ENCODE measurements at regions not wholly inside any gene's neighbourhood (a gene's known extent, or its start where the extent isn't known, plus 50 kb on each side); places are given as distances from the start of the nearest gene placed in this dataset.

GRCh38 chr7:17601921-17602320, 303.5 kb downstream of the AHR start:
- peak; percentile 43 for DNase-seq
- Histone ChIP-seq H2AFZ (ENCODE audit: low read length) (no peak overlapping the region), H3F3A (ENCODE audit: low read length, unreplicated experiment) (peaks cover 7% of the 10 kb centered on the region), H3K4me3 (ENCODE audit: low read length) (no peak overlapping the region), H3K9me2 (replicated peaks; ENCODE audit: low read length) (no peaks in the 10 kb centered on the region), H3K4me1 (ENCODE audit: insufficient read depth, low read length) (peaks cover 42% of the 10 kb centered on the region), H3K79me2 (ENCODE audit: low read length) (no peaks in the 10 kb centered on the region), H4K20me1 (ENCODE audit: low read length) (no peaks in the 10 kb centered on the region), H3K9me3 (ENCODE audit: low read length) (no peaks in the 10 kb centered on the region), H3K4me2 (ENCODE audit: low read length) (no peak overlapping the region), H3K27me3 (ENCODE audit: low read length) (no peaks in the 10 kb centered on the region), H3K9ac (ENCODE audit: low read length) (no peak overlapping the region), H3K36me3 (ENCODE audit: low read depth, low read length) (no peaks in the 10 kb centered on the region), H3K27ac (ENCODE audit: low read length) (no peak overlapping the region)
- TF ChIP-seq CTCF (conservative IDR thresholded peaks at IDR 0.05; ENCODE audit: low read depth, low read length) (no peak), EZH2phosphoT487 (IDR thresholded peaks at IDR 0.05; ENCODE audit: borderline replicate concordance, low read length) (no peak), EZH2 (IDR thresholded peaks at IDR 0.05; ENCODE audit: low read length, unreplicated experiment) (no peak)
- intact Hi-C loops (cut with micrococcal nuclease) = loop anchor here (2.0 kb wide), 2 partner anchors 23 to 45 kb away; no protein-coding TSS in a partner anchor
- ATAC-seq = no peak
- ChIA-PET CTCF (no interaction called here), POLR2A (ENCODE audit: unreplicated experiment) (no interaction called here)
- BruUV-seq (replicated peaks) = no TSS peak

- TF ChIP-seq EZH2phosphoT487 (IDR thresholded peaks at IDR 0.05; ENCODE audit: borderline replicate concordance, low read length) = no peak
- TF ChIP-seq EZH2 (IDR thresholded peaks at IDR 0.05; ENCODE audit: low read length, unreplicated experiment) = no peak
- no peak for TF ChIP-seq CTCF (conservative IDR thresholded peaks at IDR 0.05; ENCODE audit: low read depth, low read length)
- Histone ChIP-seq H3K4me2 (ENCODE audit: low read length) (no peak overlapping the region), H2AFZ (ENCODE audit: low read length) (no peak overlapping the region), H3F3A (ENCODE audit: low read length, unreplicated experiment) (no peaks in the 10 kb centered on the region), H3K9me3 (ENCODE audit: low read length) (no peaks in the 10 kb centered on the region), H3K27ac (ENCODE audit: low read length) (no peak overlapping the region), H3K36me3 (ENCODE audit: low read depth, low read length) (no peaks in the 10 kb centered on the region), H3K79me2 (ENCODE audit: low read length) (no peaks in the 10 kb centered on the region), H3K9ac (ENCODE audit: low read length) (no peak overlapping the region), H3K27me3 (ENCODE audit: low read length) (no peaks in the 10 kb centered on the region), H3K4me3 (ENCODE audit: low read length) (no peak overlapping the region), H3K4me1 (ENCODE audit: insufficient read depth, low read length) (peaks cover 4% of the 10 kb centered on the region), H3K9me2 (replicated peaks; ENCODE audit: low read length) (no peaks in the 10 kb centered on the region), H4K20me1 (ENCODE audit: low read length) (no peaks in the 10 kb centered on the region)
- POLR2A ChIA-PET (ENCODE audit: unreplicated experiment) = interaction anchor here (0.7 kb wide), 1 partner anchor 461 kb away, joined by 3 read pairs; no protein-coding TSS in a partner anchor
- BruUV-seq (replicated peaks) = no TSS peak
- intact Hi-C loops (cut with micrococcal nuclease) = no loop called here
- CTCF ChIA-PET = no interaction called here
- DNase-seq (peak; percentile 26), ATAC-seq (no peak)
Measured at GRCh38 chr7:17608114-17608833, 309.8 kb downstream of the AHR start.

GRCh38 chr7:17611611-17612010, 313.2 kb downstream of the AHR start:
- H4K20me1 ChIP-seq (ENCODE audit: low read length) = no peaks in the 10 kb centered on the region
- H3K9me2 ChIP-seq (replicated peaks; ENCODE audit: low read length) = no peaks in the 10 kb centered on the region
- ATAC-seq (no peak), DNase-seq (no peak)
- CTCF ChIA-PET = no interaction called here
- peaks cover 4% of the 10 kb centered on the region for H3K4me1 ChIP-seq (ENCODE audit: insufficient read depth, low read length)
- H3K9me3 ChIP-seq (ENCODE audit: low read length) = no peaks in the 10 kb centered on the region
- no peak overlapping the region for H2AFZ ChIP-seq (ENCODE audit: low read length)
- H3K4me3 ChIP-seq (ENCODE audit: low read length) = no peak overlapping the region
- H3F3A ChIP-seq (ENCODE audit: low read length, unreplicated experiment) = no peaks in the 10 kb centered on the region
- no peak overlapping the region for H3K27ac ChIP-seq (ENCODE audit: low read length)
- no peak overlapping the region for H3K9ac ChIP-seq (ENCODE audit: low read length)
- BruUV-seq (replicated peaks) = no TSS peak
- no peaks in the 10 kb centered on the region for H3K79me2 ChIP-seq (ENCODE audit: low read length)
- H3K27me3 ChIP-seq (ENCODE audit: low read length) = no peaks in the 10 kb centered on the region
- TF ChIP-seq CTCF (conservative IDR thresholded peaks at IDR 0.05; ENCODE audit: low read depth, low read length) = no peak
- no peak for TF ChIP-seq EZH2phosphoT487 (IDR thresholded peaks at IDR 0.05; ENCODE audit: borderline replicate concordance, low read length)
- TF ChIP-seq EZH2 (IDR thresholded peaks at IDR 0.05; ENCODE audit: low read length, unreplicated experiment) = no peak
- POLR2A ChIA-PET (ENCODE audit: unreplicated experiment) = no interaction called here
- intact Hi-C loops (cut with micrococcal nuclease) = no loop called here
- no peaks in the 10 kb centered on the region for H3K36me3 ChIP-seq (ENCODE audit: low read depth, low read length)
- H3K4me2 ChIP-seq (ENCODE audit: low read length) = no peak overlapping the region

Measured in PC-3 (cell line).